Fibroblast of villous mesenchyme (primary cell): ENCODE measurements at regions not wholly inside any gene's neighbourhood (a gene's known extent, or its start where the extent isn't known, plus 50 kb on each side); places are given as distances from the start of the nearest gene placed in this dataset.
"Not testable (repeated sequence)": the region's sequence is repeated elsewhere in the genome, so short reads cannot be mapped to it uniquely, and the experiment has no call there.

Source experiments
- DNase-seq: peaks from one replicate; pipeline ENCODE4 v3.0.0-alpha.2; 2010; ENCODE audit warnings: low read depth
- H3K4me3 ChIP-seq: 2 replicates; pipeline ENCODE4 v1.5.1; 2011; ENCODE audit warnings: low read depth, mild to moderate bottlenecking, low read length
- CTCF ChIP-seq: IDR thresholded peaks from 2 replicates; pipeline ENCODE4 v1.5.1; 2012; ENCODE audit warnings: low read depth, mild to moderate bottlenecking, low read length; ENCODE audit not compliant: insufficient read depth

DNA sequence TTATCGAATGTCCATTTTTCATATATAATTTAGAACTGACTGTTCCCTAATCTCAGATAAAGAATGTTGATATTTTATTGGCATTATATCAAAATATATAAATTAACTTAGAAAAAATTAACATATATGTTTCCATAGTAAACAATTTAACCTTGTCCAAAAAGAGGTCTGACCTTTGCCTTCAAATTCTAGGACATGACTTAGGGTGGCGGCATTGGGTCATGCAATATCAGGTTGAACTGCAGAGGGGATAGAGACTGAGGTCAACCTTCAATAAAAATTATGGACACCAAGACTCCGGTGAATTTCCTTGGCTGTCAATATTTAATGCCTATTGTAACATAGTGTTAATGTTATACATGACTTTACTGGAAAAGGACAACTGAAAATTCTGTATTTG lies 199.8 kb downstream of the RPL10L start:
- no peak for TF ChIP-seq CTCF
- no peak for DNase-seq
- H3K4me3 ChIP-seq = no peak overlapping the region

DNA sequence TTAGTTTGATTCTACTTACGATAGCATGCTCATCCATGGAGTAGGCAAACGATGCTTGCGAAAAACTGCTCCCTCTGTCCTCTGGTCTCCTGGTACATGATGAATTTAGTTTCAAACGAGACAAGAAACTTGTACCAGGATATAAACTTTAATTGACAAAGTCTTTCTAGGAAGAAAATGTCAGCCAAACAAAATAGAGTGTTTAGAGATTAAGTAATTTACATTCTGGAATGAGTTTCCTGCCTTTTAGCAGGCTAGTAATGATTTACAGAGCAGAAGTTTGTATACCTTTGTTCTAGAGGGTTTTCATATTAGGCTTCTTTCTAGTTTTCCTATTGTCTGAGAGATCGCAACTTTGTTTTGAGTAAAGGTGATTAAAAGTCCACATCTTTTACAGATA lies 206.9 kb downstream of the RPL10L start:
- H3K4me3 ChIP-seq = no peak overlapping the region
- no peak for DNase-seq
- no peak for TF ChIP-seq CTCF

GRCh38 chr14:46433381-46433780 lies 218.2 kb downstream of the RPL10L start:
- DNase-seq = no peak
- TF ChIP-seq CTCF = no peak
- no peak overlapping the region for H3K4me3 ChIP-seq

GRCh38 chr14:46432516-46432915 lies 219.1 kb downstream of the RPL10L start:
- H3K4me3 ChIP-seq = no peak overlapping the region
- no peak for DNase-seq
- TF ChIP-seq CTCF = no peak

DNA sequence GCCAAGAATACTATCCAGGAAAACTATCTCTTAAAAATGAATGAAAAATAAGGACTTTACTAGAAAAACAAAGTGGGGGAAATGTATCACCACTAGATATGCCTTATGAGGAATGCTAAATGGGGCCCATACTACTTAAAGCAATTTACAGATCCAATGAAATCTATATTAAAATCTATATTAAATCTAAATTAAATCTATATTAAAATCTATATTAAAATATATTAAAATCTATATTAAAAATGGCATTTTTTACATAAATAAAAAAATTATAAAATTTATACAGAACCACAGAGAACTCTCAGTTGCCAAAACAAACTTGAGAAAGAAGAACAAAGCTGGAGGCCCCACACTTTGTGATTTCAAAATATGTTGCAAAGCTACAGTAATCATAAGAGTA lies 234.5 kb downstream of the RPL10L start:
- DNase-seq = no peak
- no peak for TF ChIP-seq CTCF
- H3K4me3 ChIP-seq = no peak overlapping the region

GRCh38 chr14:46404865-46405811 lies 246.4 kb downstream of the RPL10L start:
- TF ChIP-seq CTCF = no peak
- DNase-seq = no peak
- no peak overlapping the region for H3K4me3 ChIP-seq

GRCh38 chr14:46402001-46402690 lies 249.4 kb downstream of the RPL10L start:
- not testable (repeated sequence) for DNase-seq

More at GRCh38 chr14:46402001-46402690, 249.4 kb downstream of the RPL10L start:
- H3K4me3 ChIP-seq = not testable (repeated sequence)
